Karpas-422 (cell line): ENCODE measurements at regions not wholly inside any gene's neighbourhood (a gene's known extent, or its start where the extent isn't known, plus 50 kb on each side); places are given as distances from the start of the nearest gene placed in this dataset.

Experiments used
- DNase-seq: peaks from one replicate; pipeline ENCODE4 v3.0.0-alpha.2; 2015
- H2AFZ ChIP-seq: fragments of 200-600 bp; sonication (generic); 2 replicates; pipeline ENCODE4 v1.6.1; 2014; ENCODE audit warnings: antibody characterized with exemption, low read length, mixed read lengths
- H3K27ac ChIP-seq: fragments of 200-600 bp; sonication (generic); 2 replicates; pipeline ENCODE4 v1.5.1; 2014; ENCODE audit warnings: mild to moderate bottlenecking, low read length, moderate library complexity
- H3K27me3 ChIP-seq: fragments of 200-600 bp; sonication (generic); 2 replicates; pipeline ENCODE4 v1.6.1; 2014; ENCODE audit warnings: low read length, mixed read lengths
- H3K36me3 ChIP-seq: fragments of 200-600 bp; sonication (generic); 2 replicates; pipeline ENCODE4 v1.6.1; 2014; ENCODE audit warnings: low read length, mixed read lengths; ENCODE audit not compliant: insufficient read depth
- H3K4me1 ChIP-seq: fragments of 200-600 bp; sonication (generic); 2 replicates; pipeline ENCODE4 v1.6.1; 2014; ENCODE audit warnings: mild to moderate bottlenecking, low read length, mixed read lengths
- H3K4me2 ChIP-seq: fragments of 200-600 bp; sonication (generic); 2 replicates; pipeline ENCODE4 v1.6.1; 2014; ENCODE audit warnings: low read length, low read depth, mild to moderate bottlenecking; ENCODE audit not compliant: poor library complexity, severe bottlenecking
- H3K4me3 ChIP-seq: fragments of 200-600 bp; sonication (generic); 2 replicates; pipeline ENCODE4 v1.5.1; 2014; ENCODE audit warnings: mild to moderate bottlenecking, antibody characterized with exemption, low read length, mixed read lengths
- H3K79me2 ChIP-seq: fragments of 200-600 bp; sonication (generic); 2 replicates; pipeline ENCODE4 v1.6.1; 2014; ENCODE audit warnings: mild to moderate bottlenecking, low read length, mixed read lengths
- H3K9ac ChIP-seq: fragments of 200-600 bp; sonication (generic); 2 replicates; pipeline ENCODE4 v1.6.0; 2014; ENCODE audit warnings: low read length
- H3K9me2 ChIP-seq: fragments of 200-600 bp; sonication (generic), shearing (Covaris generic); replicated peaks from 2 replicates; pipeline ENCODE4 v1.6.0; 2014; ENCODE audit warnings: mild to moderate bottlenecking, low read length, moderate library complexity; ENCODE audit not compliant: insufficient read depth
- H3K9me3 ChIP-seq: fragments of 300-700, 200-600 bp; sonication (generic); 2 replicates; pipeline ENCODE4 v1.6.1; 2014; ENCODE audit warnings: low read length, mixed read lengths
- H4K20me1 ChIP-seq: fragments of 200-600 bp; sonication (generic); 2 replicates; pipeline ENCODE4 v1.6.1; 2014; ENCODE audit warnings: mild to moderate bottlenecking, antibody characterized with exemption, low read length, low read depth; ENCODE audit not compliant: insufficient read depth

DNA sequence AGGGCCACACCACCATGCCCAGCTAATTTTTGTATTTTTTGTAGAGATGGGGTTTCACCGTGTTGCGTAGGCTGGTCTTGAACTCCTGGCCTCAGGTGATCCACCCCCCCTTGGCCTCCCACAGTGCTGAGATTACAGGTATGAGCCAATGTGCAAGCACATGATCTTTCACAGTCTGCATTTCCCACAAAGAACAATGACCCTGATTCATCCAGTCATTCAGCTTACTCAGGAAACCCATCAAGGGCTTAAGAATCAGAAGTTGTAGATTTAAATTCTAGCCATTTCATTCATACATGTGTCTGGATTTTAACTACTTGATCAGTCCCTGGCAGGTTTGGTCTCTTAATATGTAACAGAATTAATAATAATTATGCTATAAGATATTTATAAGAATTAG is 2065.7 kb downstream of the MRPL39 start:
- Histone ChIP-seq H3K9me2 (no peaks in the 10 kb centered on the region), H3K27ac (no peak overlapping the region), H3K79me2 (no peaks in the 10 kb centered on the region), H3K9me3 (peaks cover 40% of the 10 kb centered on the region), H3K9ac (no peak overlapping the region), H3K4me3 (no peak overlapping the region), H3K36me3 (no peaks in the 10 kb centered on the region), H2AFZ (no peak overlapping the region), H3K4me2 (no peak overlapping the region), H3K27me3 (no peaks in the 10 kb centered on the region), H4K20me1 (no peaks in the 10 kb centered on the region), H3K4me1 (no peaks in the 10 kb centered on the region)
- no peak for DNase-seq

DNA sequence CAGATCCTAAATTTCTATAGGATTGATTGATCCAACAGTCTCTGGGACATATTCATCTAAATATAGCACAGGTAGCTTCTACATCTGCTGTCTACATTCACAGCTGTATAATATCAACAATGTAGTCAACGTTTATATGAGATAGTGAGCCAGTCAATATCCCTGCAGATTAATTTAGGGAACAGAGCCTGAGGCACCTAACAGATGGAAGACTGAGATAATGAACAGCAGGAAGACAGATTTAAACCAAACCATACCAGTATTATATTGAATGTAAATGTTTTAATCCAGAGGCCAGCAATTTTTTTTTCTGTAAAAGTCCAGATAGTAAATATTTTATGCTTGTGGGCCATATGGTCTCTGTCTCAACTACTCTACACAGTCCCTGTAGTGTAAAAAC is 2072.4 kb downstream of the MRPL39 start:
- no peaks in the 10 kb centered on the region for H3K9me2 ChIP-seq
- no peak for DNase-seq
- H3K4me3 ChIP-seq, result no peak overlapping the region
- H3K4me1 ChIP-seq, result no peaks in the 10 kb centered on the region
- H3K9me3 ChIP-seq, result peaks cover 39% of the 10 kb centered on the region
- H3K27ac ChIP-seq, result no peak overlapping the region
- H2AFZ ChIP-seq, result no peak overlapping the region
- H3K79me2 ChIP-seq, result no peaks in the 10 kb centered on the region
- H3K27me3 ChIP-seq, result no peaks in the 10 kb centered on the region
- H4K20me1 ChIP-seq, result no peaks in the 10 kb centered on the region
- H3K36me3 ChIP-seq, result no peaks in the 10 kb centered on the region
- no peak overlapping the region for H3K9ac ChIP-seq
- H3K4me2 ChIP-seq, result no peak overlapping the region

DNA sequence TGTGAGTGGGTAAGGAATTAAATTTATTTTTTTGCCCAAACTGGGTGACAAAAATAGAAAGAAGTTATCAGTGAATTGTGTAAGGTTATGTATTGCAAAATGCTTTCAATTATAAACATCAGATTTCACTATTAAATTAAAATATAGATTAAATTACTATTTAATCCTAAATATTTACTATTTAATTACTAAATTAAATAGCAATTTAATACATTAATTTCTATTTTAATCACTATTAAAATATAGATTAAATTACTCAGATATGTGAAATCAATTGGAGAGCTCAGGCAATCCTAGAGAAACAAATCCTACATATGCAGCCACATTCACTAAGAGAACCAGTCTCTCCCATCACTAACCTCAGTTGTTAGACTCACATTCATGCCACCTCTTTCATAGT is 2075.8 kb downstream of the MRPL39 start:
- H4K20me1 ChIP-seq, result no peaks in the 10 kb centered on the region
- no peak overlapping the region for H3K9ac ChIP-seq
- no peaks in the 10 kb centered on the region for H3K36me3 ChIP-seq
- H3K9me2 ChIP-seq, result no peaks in the 10 kb centered on the region
- no peak overlapping the region for H3K4me3 ChIP-seq
- no peaks in the 10 kb centered on the region for H3K4me1 ChIP-seq
- no peak overlapping the region for H3K4me2 ChIP-seq
- no peak overlapping the region for H2AFZ ChIP-seq
- DNase-seq, result no peak
- H3K79me2 ChIP-seq, result no peaks in the 10 kb centered on the region
- peaks cover 39% of the 10 kb centered on the region for H3K9me3 ChIP-seq
- H3K27me3 ChIP-seq, result no peaks in the 10 kb centered on the region
- H3K27ac ChIP-seq, result no peak overlapping the region

DNA sequence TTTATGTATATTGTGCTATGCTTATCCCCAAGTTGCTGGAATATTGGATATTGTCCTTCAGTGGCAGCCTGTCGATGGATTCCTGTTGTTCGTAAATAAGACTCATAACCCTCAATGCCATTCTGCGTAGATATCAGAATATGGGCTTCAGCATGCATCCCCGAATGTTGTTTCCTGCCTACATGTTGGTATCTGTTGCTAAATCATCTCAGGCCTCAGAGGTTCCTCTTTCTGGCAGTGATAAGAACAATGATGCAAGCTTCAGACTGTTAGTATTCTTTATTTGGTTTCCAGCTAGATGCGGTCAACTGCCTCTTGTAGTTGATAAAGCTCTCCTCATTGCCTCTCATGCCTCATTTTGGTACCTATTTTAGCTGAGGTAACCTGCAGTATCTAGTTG is 2082.6 kb downstream of the MRPL39 start:
- no peaks in the 10 kb centered on the region for H3K9me2 ChIP-seq
- H3K4me3 ChIP-seq, result no peak overlapping the region
- H3K79me2 ChIP-seq, result no peaks in the 10 kb centered on the region
- H3K27me3 ChIP-seq, result no peaks in the 10 kb centered on the region
- no peaks in the 10 kb centered on the region for H4K20me1 ChIP-seq
- H3K4me2 ChIP-seq, result no peak overlapping the region
- no peak overlapping the region for H3K27ac ChIP-seq
- no peak for DNase-seq
- H3K9me3 ChIP-seq, result peaks cover 55% of the 10 kb centered on the region
- no peaks in the 10 kb centered on the region for H3K36me3 ChIP-seq
- no peaks in the 10 kb centered on the region for H3K4me1 ChIP-seq
- H3K9ac ChIP-seq, result no peak overlapping the region
- H2AFZ ChIP-seq, result no peak overlapping the region

DNA sequence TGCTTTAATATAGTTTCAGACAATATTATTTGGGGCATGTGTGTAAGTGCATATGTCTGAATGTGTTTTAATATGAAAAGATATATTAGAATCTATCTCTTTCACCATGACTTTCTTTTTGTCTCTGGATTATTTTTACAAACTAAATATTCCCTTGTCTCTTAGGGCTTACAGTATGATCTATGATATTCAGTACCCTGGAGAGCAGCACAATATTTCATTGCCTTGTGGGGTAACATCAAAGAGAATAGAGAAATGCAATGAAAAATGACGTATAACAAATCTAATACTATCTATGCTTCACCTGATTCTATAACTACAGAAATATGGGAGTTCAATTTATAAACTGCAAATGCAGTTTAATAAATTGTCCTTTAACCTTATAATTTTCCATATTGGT is 2084.5 kb downstream of the MRPL39 start:
- H3K27me3 ChIP-seq, result no peaks in the 10 kb centered on the region
- no peaks in the 10 kb centered on the region for H3K9me2 ChIP-seq
- H3K27ac ChIP-seq, result no peak overlapping the region
- DNase-seq, result no peak
- no peaks in the 10 kb centered on the region for H3K79me2 ChIP-seq
- H3K4me1 ChIP-seq, result no peaks in the 10 kb centered on the region
- H3K9me3 ChIP-seq, result peaks cover 45% of the 10 kb centered on the region
- H3K9ac ChIP-seq, result no peak overlapping the region
- no peaks in the 10 kb centered on the region for H3K36me3 ChIP-seq
- H4K20me1 ChIP-seq, result no peaks in the 10 kb centered on the region
- H2AFZ ChIP-seq, result no peak overlapping the region
- no peak overlapping the region for H3K4me3 ChIP-seq
- H3K4me2 ChIP-seq, result no peak overlapping the region

DNA sequence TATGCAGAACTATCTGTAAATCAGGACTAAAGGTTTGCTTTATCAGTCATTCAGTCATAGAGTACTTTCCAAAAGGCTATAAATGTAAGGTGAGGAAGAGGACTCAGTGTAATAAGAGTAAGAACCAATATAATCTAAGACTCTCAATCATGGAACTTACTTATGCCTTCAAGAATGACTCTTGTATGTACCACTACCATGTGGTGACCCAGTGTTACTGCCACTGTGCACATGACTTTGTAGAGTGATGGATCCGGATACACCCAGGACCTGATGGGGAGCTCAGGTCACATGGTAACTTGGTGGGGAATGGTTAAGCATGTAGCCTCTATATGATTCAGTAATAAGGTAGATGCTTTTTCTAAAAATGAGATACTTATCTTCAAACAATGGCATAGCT is 2099.8 kb downstream of the MRPL39 start:
- Histone ChIP-seq H3K27me3 (no peaks in the 10 kb centered on the region), H3K79me2 (no peaks in the 10 kb centered on the region), H3K9me2 (no peaks in the 10 kb centered on the region), H2AFZ (no peak overlapping the region), H3K9ac (no peak overlapping the region), H3K36me3 (no peaks in the 10 kb centered on the region), H3K4me1 (no peaks in the 10 kb centered on the region), H3K4me3 (no peak overlapping the region), H3K9me3 (peaks cover 35% of the 10 kb centered on the region), H4K20me1 (no peaks in the 10 kb centered on the region), H3K27ac (no peak overlapping the region), H3K4me2 (no peak overlapping the region)
- no peak for DNase-seq

DNA sequence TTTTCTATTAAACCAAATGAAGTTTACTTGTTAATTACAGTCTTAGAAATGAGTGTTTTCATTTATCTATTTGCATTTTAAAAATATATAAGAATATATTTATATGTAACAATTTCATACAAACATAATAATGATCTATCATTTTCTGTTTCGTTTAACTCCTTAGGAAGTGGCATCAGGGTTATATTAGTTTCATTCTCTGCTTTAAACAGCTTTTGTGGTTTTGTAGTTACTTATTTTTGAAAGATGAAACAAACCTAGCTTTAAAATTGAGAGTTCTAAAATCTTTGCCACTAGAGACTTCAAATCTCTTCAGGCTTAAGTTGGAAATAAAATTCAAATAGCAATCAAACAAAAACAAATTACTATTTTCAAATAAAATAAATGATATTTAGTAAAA is 2110.6 kb downstream of the MRPL39 start:
- Histone ChIP-seq H3K4me1 (no peaks in the 10 kb centered on the region), H3K9me3 (peaks cover 14% of the 10 kb centered on the region), H3K4me2 (no peak overlapping the region), H4K20me1 (no peaks in the 10 kb centered on the region), H3K4me3 (no peak overlapping the region), H3K36me3 (no peaks in the 10 kb centered on the region), H3K79me2 (no peaks in the 10 kb centered on the region), H3K9me2 (no peaks in the 10 kb centered on the region), H3K9ac (no peak overlapping the region), H3K27me3 (no peaks in the 10 kb centered on the region), H2AFZ (no peak overlapping the region), H3K27ac (no peak overlapping the region)
- no peak for DNase-seq

GRCh38 chr21:23488245-23488644 is 2119.0 kb downstream of the MRPL39 start:
- no peak for DNase-seq
- Histone ChIP-seq H4K20me1 (no peaks in the 10 kb centered on the region), H3K9me3 (peaks cover 20% of the 10 kb centered on the region), H3K4me1 (no peaks in the 10 kb centered on the region), H3K9me2 (no peaks in the 10 kb centered on the region), H2AFZ (no peak overlapping the region), H3K79me2 (no peaks in the 10 kb centered on the region), H3K9ac (no peak overlapping the region), H3K4me3 (no peak overlapping the region), H3K27me3 (no peaks in the 10 kb centered on the region), H3K4me2 (no peak overlapping the region), H3K36me3 (no peaks in the 10 kb centered on the region), H3K27ac (no peak overlapping the region)

DNA sequence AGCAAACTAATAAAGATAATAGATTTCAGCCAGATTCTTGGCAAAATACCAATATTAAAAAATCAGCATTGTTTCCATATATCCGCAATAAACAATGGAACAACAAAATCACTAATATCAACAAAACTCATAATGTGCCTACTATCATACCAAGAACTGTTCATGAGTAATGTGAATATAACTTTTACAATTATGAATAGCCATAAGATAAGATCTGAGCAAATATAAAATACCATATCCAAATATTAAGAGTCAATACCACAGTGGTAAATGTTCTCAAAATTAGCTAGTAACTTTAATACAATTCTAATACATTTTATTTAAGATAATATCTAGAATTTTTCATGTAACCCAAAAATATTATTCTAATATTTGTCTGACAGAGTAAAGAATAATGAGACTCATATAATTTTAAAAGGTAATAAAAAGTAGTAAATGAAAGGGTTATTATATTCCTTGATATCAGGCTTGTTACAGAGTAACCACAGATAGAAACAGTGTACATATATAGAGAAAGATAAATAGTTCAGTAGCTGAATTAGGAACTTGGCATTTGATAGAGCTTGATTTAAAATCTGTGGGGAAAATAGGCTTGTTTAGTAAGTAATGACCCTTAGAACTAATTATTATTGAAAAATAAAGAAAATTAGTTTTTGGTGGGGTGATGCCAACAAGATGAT is 2126.6 kb downstream of the MRPL39 start:
- Histone ChIP-seq H3K4me3 (no peak overlapping the region), H3K9ac (no peak overlapping the region), H4K20me1 (no peaks in the 10 kb centered on the region), H3K79me2 (no peaks in the 10 kb centered on the region), H3K4me2 (no peak overlapping the region), H3K9me3 (peaks cover 28% of the 10 kb centered on the region), H3K9me2 (no peaks in the 10 kb centered on the region), H2AFZ (no peak overlapping the region), H3K36me3 (no peaks in the 10 kb centered on the region), H3K27me3 (no peaks in the 10 kb centered on the region), H3K27ac (no peak overlapping the region), H3K4me1 (no peaks in the 10 kb centered on the region)
- no peak for DNase-seq
